Vagina (tissue), 2 donors: ENCODE measurements at regions not wholly inside any gene's neighbourhood (a gene's known extent, or its start where the extent isn't known, plus 50 kb on each side); places are given as distances from the start of the nearest gene placed in this dataset.
"Not testable (repeated sequence)": the region's sequence is repeated elsewhere in the genome, so short reads cannot be mapped to it uniquely, and the experiment has no call there.

Experiments used
- CTCF ChIP-seq, 3 experiments: fragments of 450-650 bp in 2 of 3; fragments of 200-600 bp in 1 of 3; sonication (generic) in 1 of 3; IDR thresholded peaks; one replicate each; pipeline ENCODE4 v1.5.1; 2017 to 2019; ENCODE audit warnings: antibody characterized with exemption in 3 of 3, mild to moderate bottlenecking in 2 of 3, moderate library complexity in 2 of 3
- POLR2A ChIP-seq, 2 donors: fragments of 450-650 bp; IDR thresholded peaks; one replicate each; pipeline ENCODE4 v1.6.1; 2017; ENCODE audit warnings: antibody characterized with exemption in 2 of 2, mild to moderate bottlenecking in 2 of 2, moderate library complexity in 2 of 2

- TF ChIP-seq CTCF, POLR2A (IDR thresholded peaks at IDR 0.05): not testable (repeated sequence)
Observed at GRCh38 chr7:63566886-63567285, 431.8 kb upstream of the ZNF722 start.
